ENCODE measurements at regions not wholly inside any gene's neighbourhood (a gene's known extent, or its start where the extent isn't known, plus 50 kb on each side); places are given as distances from the start of the nearest gene placed in this dataset.

GRCh38 chr19:29277102-29277501 is 64.2 kb upstream of the UQCRFS1 start:
- H3K27ac Mint-ChIP-seq: peak overlapping the region; percentile 86
- peak overlapping the region; percentile 74 for H3K4me3 Mint-ChIP-seq
- no peaks in the 10 kb centered on the region for H3K9me3 ChIP-seq (ENCODE audit: control insufficient read depth, low read length, poor library complexity, severe bottlenecking)
- no peaks in the 10 kb centered on the region for H3K36me3 Mint-ChIP-seq (ENCODE audit: low read depth)
- DNase-seq: peak; percentile 16 to 30 (median 27)
- peaks cover 6% of the 10 kb centered on the region for H3K27me3 Mint-ChIP-seq
- peaks cover 9% of the 10 kb centered on the region for H3K4me1 Mint-ChIP-seq
- ATAC-seq: peak; percentile 100

- no peaks in the 10 kb centered on the region for H3K36me3 Mint-ChIP-seq (ENCODE audit: low read depth)
- ATAC-seq: no peak
- no peak for DNase-seq
- H3K9me3 ChIP-seq (ENCODE audit: control insufficient read depth, low read length, poor library complexity, severe bottlenecking): no peaks in the 10 kb centered on the region
- H3K4me1 Mint-ChIP-seq: peaks cover 9% of the 10 kb centered on the region
- no peak overlapping the region for H3K27ac Mint-ChIP-seq
- peaks cover 15% of the 10 kb centered on the region for H3K27me3 Mint-ChIP-seq
- H3K4me3 Mint-ChIP-seq: no peak overlapping the region
Observed at GRCh38 chr19:29278716-29279115, 65.8 kb upstream of the UQCRFS1 start.

- Mint-ChIP-seq H3K27ac (no peak overlapping the region), H3K27me3 (peaks cover 50% of the 10 kb centered on the region), H3K4me1 (peaks cover 2% of the 10 kb centered on the region), H3K36me3 (ENCODE audit: low read depth) (peaks cover 2% of the 10 kb centered on the region), H3K4me3 (no peak overlapping the region)
- no peak for ATAC-seq
- DNase-seq: no peak
- H3K9me3 ChIP-seq (ENCODE audit: control insufficient read depth, low read length, poor library complexity, severe bottlenecking): no peaks in the 10 kb centered on the region
Observed at GRCh38 chr19:29283366-29283765, 70.4 kb upstream of the UQCRFS1 start.

- ATAC-seq (no peak), DNase-seq (no peak)
- Mint-ChIP-seq H3K4me3 (no peak overlapping the region), H3K27ac (no peak overlapping the region), H3K4me1 (peaks cover 2% of the 10 kb centered on the region), H3K36me3 (ENCODE audit: low read depth) (peaks cover 2% of the 10 kb centered on the region), H3K27me3 (peaks cover 58% of the 10 kb centered on the region)
- H3K9me3 ChIP-seq (ENCODE audit: control insufficient read depth, low read length, poor library complexity, severe bottlenecking): no peaks in the 10 kb centered on the region
Observed at GRCh38 chr19:29285187-29285687, 72.3 kb upstream of the UQCRFS1 start.

- no peaks in the 10 kb centered on the region for H3K9me3 ChIP-seq (ENCODE audit: control insufficient read depth, low read length, poor library complexity, severe bottlenecking)
- DNase-seq: no peak
- Mint-ChIP-seq H3K36me3 (ENCODE audit: low read depth) (peaks cover 2% of the 10 kb centered on the region), H3K4me3 (no peak overlapping the region), H3K27me3 (peaks cover 64% of the 10 kb centered on the region), H3K4me1 (peaks cover 2% of the 10 kb centered on the region), H3K27ac (no peak overlapping the region)
- no peak for ATAC-seq
Observed at GRCh38 chr19:29285878-29286277, 72.9 kb upstream of the UQCRFS1 start.

GRCh38 chr19:29287061-29287460 is 74.1 kb upstream of the UQCRFS1 start:
- no peak overlapping the region for H3K4me3 Mint-ChIP-seq
- H3K36me3 Mint-ChIP-seq (ENCODE audit: low read depth): peaks cover 2% of the 10 kb centered on the region
- no peak overlapping the region for H3K27ac Mint-ChIP-seq
- H3K4me1 Mint-ChIP-seq: peaks cover 6% of the 10 kb centered on the region
- no peak for ATAC-seq
- no peaks in the 10 kb centered on the region for H3K9me3 ChIP-seq (ENCODE audit: control insufficient read depth, low read length, poor library complexity, severe bottlenecking)
- H3K27me3 Mint-ChIP-seq: peaks cover 75% of the 10 kb centered on the region
- DNase-seq: no peak

GRCh38 chr19:29288256-29288655 is 75.3 kb upstream of the UQCRFS1 start:
- DNase-seq (no peak), ATAC-seq (no peak)
- Mint-ChIP-seq H3K27ac (no peak overlapping the region), H3K36me3 (ENCODE audit: low read depth) (peaks cover 2% of the 10 kb centered on the region), H3K4me1 (peaks cover 6% of the 10 kb centered on the region), H3K27me3 (peaks cover 72% of the 10 kb centered on the region), H3K4me3 (no peak overlapping the region)
- H3K9me3 ChIP-seq (ENCODE audit: control insufficient read depth, low read length, poor library complexity, severe bottlenecking): no peaks in the 10 kb centered on the region

GRCh38 chr19:29289020-29289419 is 76.1 kb upstream of the UQCRFS1 start:
- Mint-ChIP-seq H3K4me3 (no peak overlapping the region), H3K27ac (no peak overlapping the region), H3K4me1 (peaks cover 6% of the 10 kb centered on the region), H3K36me3 (ENCODE audit: low read depth) (peaks cover 2% of the 10 kb centered on the region), H3K27me3 (peaks cover 71% of the 10 kb centered on the region)
- ATAC-seq (no peak), DNase-seq (no peak)
- no peaks in the 10 kb centered on the region for H3K9me3 ChIP-seq (ENCODE audit: control insufficient read depth, low read length, poor library complexity, severe bottlenecking)

- ATAC-seq: no peak
- H3K9me3 ChIP-seq (ENCODE audit: control insufficient read depth, low read length, poor library complexity, severe bottlenecking): no peaks in the 10 kb centered on the region
- no peak overlapping the region for H3K27ac Mint-ChIP-seq
- H3K27me3 Mint-ChIP-seq: peaks cover 62% of the 10 kb centered on the region
- no peak overlapping the region for H3K4me3 Mint-ChIP-seq
- DNase-seq: no peak
- peaks cover 2% of the 10 kb centered on the region for H3K36me3 Mint-ChIP-seq (ENCODE audit: low read depth)
- peaks cover 4% of the 10 kb centered on the region for H3K4me1 Mint-ChIP-seq
Observed at GRCh38 chr19:29290853-29291252, 77.9 kb upstream of the UQCRFS1 start.

GRCh38 chr19:29292153-29292552 is 79.2 kb upstream of the UQCRFS1 start:
- peaks cover 2% of the 10 kb centered on the region for H3K36me3 Mint-ChIP-seq (ENCODE audit: low read depth)

GRCh38 chr19:29292562-29292961 is 79.6 kb upstream of the UQCRFS1 start:
- Mint-ChIP-seq H3K4me1 (peaks cover 4% of the 10 kb centered on the region), H3K27ac (no peak overlapping the region), H3K27me3 (peaks cover 63% of the 10 kb centered on the region), H3K36me3 (ENCODE audit: low read depth) (peaks cover 2% of the 10 kb centered on the region), H3K4me3 (no peak overlapping the region)
- no peaks in the 10 kb centered on the region for H3K9me3 ChIP-seq (ENCODE audit: control insufficient read depth, low read length, poor library complexity, severe bottlenecking)
- no peak for ATAC-seq
- no peak for DNase-seq

More at GRCh38 chr19:29292153-29292552, 79.2 kb upstream of the UQCRFS1 start:
- Mint-ChIP-seq H3K4me1 (peaks cover 4% of the 10 kb centered on the region), H3K27ac (no peak overlapping the region), H3K4me3 (no peak overlapping the region), H3K27me3 (peaks cover 63% of the 10 kb centered on the region)
- ATAC-seq (no peak), DNase-seq (no peak)
- no peaks in the 10 kb centered on the region for H3K9me3 ChIP-seq (ENCODE audit: control insufficient read depth, low read length, poor library complexity, severe bottlenecking)

GRCh38 chr19:29293292-29293691 is 80.3 kb upstream of the UQCRFS1 start:
- DNase-seq: no peak
- Mint-ChIP-seq H3K27ac (no peak overlapping the region), H3K4me3 (no peak overlapping the region), H3K27me3 (peaks cover 63% of the 10 kb centered on the region), H3K4me1 (peaks cover 4% of the 10 kb centered on the region), H3K36me3 (ENCODE audit: low read depth) (no peaks in the 10 kb centered on the region)
- H3K9me3 ChIP-seq (ENCODE audit: control insufficient read depth, low read length, poor library complexity, severe bottlenecking): no peaks in the 10 kb centered on the region
- no peak for ATAC-seq

GRCh38 chr19:29293736-29294342 is 80.9 kb upstream of the UQCRFS1 start:
- no peak overlapping the region for H3K4me3 Mint-ChIP-seq
- no peaks in the 10 kb centered on the region for H3K36me3 Mint-ChIP-seq (ENCODE audit: low read depth)

GRCh38 chr19:29294343-29294811 is 81.4 kb upstream of the UQCRFS1 start:
- peaks cover 63% of the 10 kb centered on the region for H3K27me3 Mint-ChIP-seq
- H3K9me3 ChIP-seq (ENCODE audit: control insufficient read depth, low read length, poor library complexity, severe bottlenecking): no peaks in the 10 kb centered on the region
- DNase-seq: no peak
- H3K4me1 Mint-ChIP-seq: peaks cover 4% of the 10 kb centered on the region
- no peak for ATAC-seq
- H3K36me3 Mint-ChIP-seq (ENCODE audit: low read depth): no peaks in the 10 kb centered on the region
- H3K27ac Mint-ChIP-seq: no peak overlapping the region
- H3K4me3 Mint-ChIP-seq: no peak overlapping the region

More at GRCh38 chr19:29293736-29294342, 80.9 kb upstream of the UQCRFS1 start:
- DNase-seq (no peak), ATAC-seq (no peak)
- peaks cover 4% of the 10 kb centered on the region for H3K4me1 Mint-ChIP-seq
- H3K27me3 Mint-ChIP-seq: peaks cover 63% of the 10 kb centered on the region
- no peaks in the 10 kb centered on the region for H3K9me3 ChIP-seq (ENCODE audit: control insufficient read depth, low read length, poor library complexity, severe bottlenecking)
- no peak overlapping the region for H3K27ac Mint-ChIP-seq

Data from T-helper 17 cell (primary cell).